GM20000 (cell line): ENCODE measurements at regions not wholly inside any gene's neighbourhood (a gene's known extent, or its start where the extent isn't known, plus 50 kb on each side); places are given as distances from the start of the nearest gene placed in this dataset.

ENCODE experiments used
- DNase-seq: peaks from one replicate; pipeline ENCODE4 v3.0.0; 2012; ENCODE audit warnings: low spot score
- CTCF ChIP-seq: IDR thresholded peaks from 2 replicates; pipeline ENCODE4 v1.5.1; 2012; ENCODE audit warnings: mild to moderate bottlenecking, control low read depth; ENCODE audit errors: extremely low read depth, missing control alignments

- DNase-seq = no peak
Measured at GRCh38 chr18:78531637-78532036, 448.0 kb upstream of the SALL3 start.

DNA sequence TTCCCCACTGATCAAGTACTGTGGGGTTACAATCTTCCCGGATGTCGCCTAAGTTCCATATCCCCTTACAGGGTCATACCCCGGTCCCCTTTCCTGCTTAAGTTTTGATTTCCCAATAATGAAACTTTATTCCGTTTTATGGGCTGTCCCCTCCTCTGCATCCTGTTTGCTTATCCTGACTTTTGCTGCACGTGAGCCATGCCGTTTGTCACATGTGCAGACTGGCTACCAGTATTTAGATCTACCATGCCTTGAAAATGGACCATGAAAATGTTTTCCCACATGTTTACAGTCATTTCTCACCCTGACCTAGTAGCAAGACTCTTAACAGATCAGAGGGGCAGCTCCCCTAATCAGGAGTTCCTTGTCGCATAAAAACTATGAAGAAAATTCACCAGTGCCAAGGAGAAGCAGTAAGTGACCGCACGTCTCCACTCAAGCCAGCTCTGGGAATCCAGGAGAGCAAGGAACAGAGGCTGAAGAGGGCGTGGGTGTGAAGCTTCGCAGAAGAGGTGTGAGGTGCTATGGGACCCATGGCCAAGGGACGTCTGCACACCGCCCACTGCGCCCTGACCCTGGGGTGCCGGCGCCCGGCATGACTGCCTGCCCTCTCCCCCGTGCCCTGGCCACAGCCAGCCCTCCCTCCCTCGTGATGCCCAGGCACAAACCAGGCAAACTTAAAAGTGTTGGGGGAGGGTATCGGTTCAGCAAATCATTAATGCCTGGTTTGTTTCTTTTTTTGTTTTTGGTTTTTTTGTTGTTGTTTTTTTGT is 440.8 kb upstream of the SALL3 start:
- no peak for TF ChIP-seq CTCF
- DNase-seq = no peak

More at GRCh38 chr18:78531637-78532036, 448.0 kb upstream of the SALL3 start:
- no peak for TF ChIP-seq CTCF

GRCh38 chr18:78540636-78541529 is 438.7 kb upstream of the SALL3 start:
- no peak for DNase-seq
- TF ChIP-seq CTCF = no peak

DNA sequence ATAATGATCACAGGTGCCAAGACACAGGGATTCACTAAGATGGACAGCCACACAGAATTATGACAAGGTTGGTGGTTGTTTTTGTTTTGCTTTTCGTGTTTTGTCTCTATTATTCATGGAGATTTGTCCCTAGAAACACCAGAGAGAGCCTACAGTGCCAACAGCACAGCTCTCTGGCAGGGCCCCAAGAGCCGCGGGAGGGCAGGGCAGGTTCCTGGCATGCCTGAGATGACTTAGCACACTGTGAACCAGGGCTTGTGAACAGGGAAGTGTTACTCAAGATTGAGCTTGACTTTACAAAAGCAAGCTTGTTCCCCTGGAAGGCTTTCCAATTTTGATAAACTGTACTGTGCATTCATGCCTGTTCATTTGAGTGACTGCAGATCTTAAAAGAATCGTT is 437.4 kb upstream of the SALL3 start:
- no peak for TF ChIP-seq CTCF
- DNase-seq = no peak

DNA sequence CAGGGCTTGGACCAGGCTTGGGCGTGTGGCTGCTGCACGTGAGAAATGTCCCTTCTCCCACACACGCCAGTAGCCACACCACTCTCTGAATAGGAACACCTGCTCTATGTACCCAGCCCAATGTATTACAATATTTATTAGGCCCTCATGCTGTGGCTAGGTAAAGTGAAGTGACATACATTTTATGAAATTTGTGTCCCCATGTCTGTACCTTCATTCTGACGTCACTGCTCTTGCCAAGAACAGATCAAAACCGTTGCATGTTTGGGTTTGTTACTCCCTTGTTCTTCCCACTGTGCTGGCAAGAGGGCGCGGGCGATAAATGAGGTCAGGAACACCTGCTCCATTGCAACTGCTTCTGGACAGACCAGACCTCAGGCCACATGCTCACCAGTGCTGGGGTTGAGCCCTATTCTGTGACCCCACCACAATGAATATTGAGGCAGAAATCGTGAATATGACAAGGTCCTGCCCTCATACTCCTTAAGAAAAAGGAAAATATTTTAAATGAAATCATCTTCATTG is 436.4 kb upstream of the SALL3 start:
- no peak for TF ChIP-seq CTCF
- no peak for DNase-seq

DNA sequence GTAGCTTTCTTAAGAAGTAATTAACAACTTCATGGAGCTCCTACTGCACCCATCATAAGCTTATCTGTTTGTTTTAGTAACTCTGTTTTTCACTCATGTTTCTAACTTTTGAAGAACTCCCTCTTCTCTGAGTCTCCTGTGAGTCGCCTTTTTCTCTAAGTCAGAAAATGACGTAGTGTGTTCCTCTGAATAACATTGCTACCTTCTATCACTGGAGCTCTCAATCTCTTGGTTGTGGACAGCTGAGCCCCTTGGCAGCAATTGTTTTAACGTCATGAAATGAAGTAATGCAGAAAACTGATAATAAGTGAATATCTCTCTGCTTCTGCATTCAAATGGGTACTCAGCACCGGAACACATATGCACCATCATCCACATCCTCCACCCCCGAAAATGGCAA is 433.3 kb upstream of the SALL3 start:
- DNase-seq = no peak
- TF ChIP-seq CTCF = no peak

- TF ChIP-seq CTCF = no peak
- DNase-seq = no peak
Measured at GRCh38 chr18:78547817-78548216, 431.8 kb upstream of the SALL3 start.
